Neuronal stem cell (in vitro differentiated cells): ENCODE measurements at regions not wholly inside any gene's neighbourhood (a gene's known extent, or its start where the extent isn't known, plus 50 kb on each side); places are given as distances from the start of the nearest gene placed in this dataset.

Source experiments
- DNase-seq: peaks from one replicate; pipeline ENCODE4 v3.0.0-alpha.2; 2013; ENCODE audit warnings: low spot score
- H2AFZ ChIP-seq: one replicate; pipeline ENCODE4 v1.6.1; 2013; ENCODE audit warnings: mild to moderate bottlenecking, low read length, inconsistent platforms
- H2AK5ac ChIP-seq: 2 replicates; pipeline ENCODE4 v1.6.1; 2013; ENCODE audit warnings: low read depth, mild to moderate bottlenecking, inconsistent platforms, low read length, moderate library complexity, mixed read lengths
- H2BK120ac ChIP-seq: 2 replicates; pipeline ENCODE4 v1.6.1; 2013; ENCODE audit warnings: low read depth, mild to moderate bottlenecking, inconsistent platforms, low read length, moderate library complexity, mixed read lengths
- H2BK12ac ChIP-seq: one replicate; pipeline ENCODE4 v1.6.1; 2013; ENCODE audit warnings: low read length, inconsistent platforms
- H2BK15ac ChIP-seq: 2 replicates; pipeline ENCODE4 v1.6.1; 2013; ENCODE audit warnings: mild to moderate bottlenecking, low read length, inconsistent platforms, mixed read lengths
- H2BK5ac ChIP-seq: one replicate; pipeline ENCODE4 v1.6.1; 2013; ENCODE audit warnings: inconsistent platforms, mild to moderate bottlenecking, low read length, moderate library complexity
- H3K14ac ChIP-seq: one replicate; pipeline ENCODE4 v1.6.1; 2013; ENCODE audit warnings: low read length, inconsistent platforms
- H3K18ac ChIP-seq: 2 replicates; pipeline ENCODE4 v1.6.1; 2013; ENCODE audit warnings: low read length, inconsistent platforms
- H3K23ac ChIP-seq: 2 replicates; pipeline ENCODE4 v1.6.1; 2013; ENCODE audit warnings: low read depth, mild to moderate bottlenecking, mixed read lengths, low read length, inconsistent platforms; ENCODE audit not compliant: poor library complexity
- H3K27ac ChIP-seq: replicated peaks from 3 replicates; pipeline ENCODE4 v1.5.1; 2013; ENCODE audit warnings: low read length, inconsistent platforms
- H3K27me3 ChIP-seq, 3 experiments: 2 replicates each; pipeline ENCODE4 v1.6.1; 2013; ENCODE audit warnings: low read length in 3 of 3, mild to moderate bottlenecking in 2 of 3, inconsistent platforms in 1 of 3, low read depth in 1 of 3, mixed read lengths in 1 of 3, moderate library complexity in 1 of 3; ENCODE audit not compliant: control insufficient read depth in 3 of 3, insufficient read depth in 3 of 3
- H3K36me3 ChIP-seq, 2 donors: replicated peaks in 1 of 2; 2 replicates each; pipeline ENCODE4 v1.6.1; 2013; ENCODE audit warnings: low read length in 2 of 2; ENCODE audit not compliant: control insufficient read depth in 2 of 2, insufficient read depth in 2 of 2
- H3K4ac ChIP-seq: 2 replicates; pipeline ENCODE4 v1.6.1; 2013; ENCODE audit warnings: inconsistent platforms, mild to moderate bottlenecking, low read length, moderate library complexity
- H3K4me1 ChIP-seq, 2 donors: 1 replicate in 1 of 2; 2 replicates in 1 of 2; pipeline ENCODE4 v1.6.1; 2013; ENCODE audit warnings: low read length in 2 of 2, low read depth in 1 of 2; ENCODE audit not compliant: control insufficient read depth in 2 of 2, insufficient read depth in 1 of 2
- H3K4me2 ChIP-seq: one replicate; pipeline ENCODE4 v1.6.1; 2013; ENCODE audit warnings: mild to moderate bottlenecking, low read length, inconsistent platforms; ENCODE audit not compliant: insufficient read depth, poor library complexity, severe bottlenecking
- H3K4me3 ChIP-seq, 2 donors: 2 replicates each; pipeline ENCODE4 v1.5.1; 2013; ENCODE audit warnings: low read length in 2 of 2, mild to moderate bottlenecking in 2 of 2, inconsistent platforms in 1 of 2, moderate library complexity in 1 of 2
- H3K79me1 ChIP-seq: one replicate; pipeline ENCODE4 v1.6.1; 2013; ENCODE audit warnings: low read depth, mild to moderate bottlenecking, inconsistent platforms, low read length, moderate library complexity
- H3K9ac ChIP-seq: one replicate; pipeline ENCODE4 v1.6.1; 2013; ENCODE audit warnings: mild to moderate bottlenecking, low read depth, low read length, inconsistent platforms; ENCODE audit not compliant: poor library complexity
- H3K9me3 ChIP-seq, 2 donors: replicated peaks in 1 of 2; 2 replicates each; pipeline versions ENCODE3 to v1.6.1; 2013; ENCODE audit warnings: low read length in 2 of 2, mild to moderate bottlenecking in 2 of 2, inconsistent platforms in 1 of 2, low read depth in 1 of 2, mixed read lengths in 1 of 2, moderate library complexity in 1 of 2; ENCODE audit not compliant: control insufficient read depth in 2 of 2, insufficient read depth in 1 of 2
- H4K8ac ChIP-seq: one replicate; pipeline ENCODE4 v1.6.1; 2013; ENCODE audit warnings: low read depth, mild to moderate bottlenecking, inconsistent platforms, low read length, moderate library complexity
- H4K91ac ChIP-seq: one replicate; pipeline ENCODE4 v1.6.1; 2013; ENCODE audit warnings: low read length, low read depth, mild to moderate bottlenecking, inconsistent platforms; ENCODE audit not compliant: poor library complexity
- WGBS, 2 donors: extraction: QIAGEN DNeasy Blood & Tissue Kit; methylation state at CpG; one replicate each; pipeline ENCODE4 v1.1.7; 2013; ENCODE audit warnings: missing lambda C conversion rate in 2 of 2, mixed read lengths in 1 of 2; ENCODE audit not compliant: insufficient read length in 2 of 2, insufficient replicate concordance in 1 of 2; ENCODE audit errors: extremely low coverage in 2 of 2; 5-methylcytosine and 5-hydroxymethylcytosine counted together

DNA sequence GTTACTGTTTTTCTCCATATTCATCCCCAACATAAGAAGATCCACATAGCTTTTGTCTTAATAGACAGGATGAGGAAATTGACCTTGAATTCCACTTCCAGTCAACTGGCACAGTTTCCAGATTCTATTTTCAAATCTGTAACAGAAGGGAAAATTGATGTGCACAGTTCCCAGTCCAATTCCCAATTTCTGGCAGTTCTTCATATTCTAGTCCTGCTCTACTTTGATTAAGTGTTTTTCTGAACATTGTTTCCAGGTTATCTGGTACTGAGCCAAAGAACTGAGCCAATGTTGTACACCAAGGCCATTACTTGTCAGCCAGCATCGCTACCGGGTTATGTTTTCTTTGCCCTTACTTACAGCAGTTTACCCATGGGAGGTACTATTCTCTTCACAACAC lies 1755.4 kb downstream of the PLA2G4A start:
- no peaks in the 10 kb centered on the region for H3K9me3 ChIP-seq
- H3K9ac ChIP-seq = no peak overlapping the region
- H2BK15ac ChIP-seq = no peak overlapping the region
- no peaks in the 10 kb centered on the region for H3K27me3 ChIP-seq
- no peak overlapping the region for H4K91ac ChIP-seq
- no peak overlapping the region for H2BK5ac ChIP-seq
- no peak overlapping the region for H4K8ac ChIP-seq
- WGBS, 2 donors = no CpG with 5 or more reads among the region's 2 CpGs
- H3K4me1 ChIP-seq = no peaks in the 10 kb centered on the region
- H3K79me1 ChIP-seq = no peaks in the 10 kb centered on the region
- H2BK12ac ChIP-seq = no peak overlapping the region
- H3K4ac ChIP-seq = no peak overlapping the region
- H3K4me2 ChIP-seq = no peak overlapping the region
- no peak overlapping the region for H3K27ac ChIP-seq
- H3K4me3 ChIP-seq = no peak overlapping the region
- H2AK5ac ChIP-seq = no peak overlapping the region
- no peaks in the 10 kb centered on the region for H3K36me3 ChIP-seq
- no peak overlapping the region for H2AFZ ChIP-seq
- H3K14ac ChIP-seq = no peak overlapping the region
- no peak for DNase-seq
- H2BK120ac ChIP-seq = no peak overlapping the region
- no peak overlapping the region for H3K23ac ChIP-seq
- H3K18ac ChIP-seq = no peak overlapping the region

- Histone ChIP-seq H3K36me3 (no peaks in the 10 kb centered on the region), H3K4ac (no peak overlapping the region), H4K8ac (no peak overlapping the region), H4K91ac (no peak overlapping the region), H2AFZ (no peak overlapping the region), H2AK5ac (no peak overlapping the region), H3K27me3 (no peaks in the 10 kb centered on the region), H2BK5ac (no peak overlapping the region), H3K4me1 (no peaks in the 10 kb centered on the region), H3K23ac (no peak overlapping the region), H3K18ac (no peak overlapping the region), H3K4me3 (no peak overlapping the region), H3K14ac (no peak overlapping the region), H3K79me1 (no peaks in the 10 kb centered on the region), H2BK15ac (no peak overlapping the region), H2BK12ac (no peak overlapping the region), H3K9me3 (no peaks in the 10 kb centered on the region), H3K9ac (no peak overlapping the region), H3K27ac (no peak overlapping the region), H2BK120ac (no peak overlapping the region), H3K4me2 (no peak overlapping the region)
- no peak for DNase-seq
- WGBS, 2 donors = no CpG with 5 or more reads among the region's 1 CpG
Observed at GRCh38 chr1:188590641-188591040, 1761.9 kb downstream of the PLA2G4A start.

DNA sequence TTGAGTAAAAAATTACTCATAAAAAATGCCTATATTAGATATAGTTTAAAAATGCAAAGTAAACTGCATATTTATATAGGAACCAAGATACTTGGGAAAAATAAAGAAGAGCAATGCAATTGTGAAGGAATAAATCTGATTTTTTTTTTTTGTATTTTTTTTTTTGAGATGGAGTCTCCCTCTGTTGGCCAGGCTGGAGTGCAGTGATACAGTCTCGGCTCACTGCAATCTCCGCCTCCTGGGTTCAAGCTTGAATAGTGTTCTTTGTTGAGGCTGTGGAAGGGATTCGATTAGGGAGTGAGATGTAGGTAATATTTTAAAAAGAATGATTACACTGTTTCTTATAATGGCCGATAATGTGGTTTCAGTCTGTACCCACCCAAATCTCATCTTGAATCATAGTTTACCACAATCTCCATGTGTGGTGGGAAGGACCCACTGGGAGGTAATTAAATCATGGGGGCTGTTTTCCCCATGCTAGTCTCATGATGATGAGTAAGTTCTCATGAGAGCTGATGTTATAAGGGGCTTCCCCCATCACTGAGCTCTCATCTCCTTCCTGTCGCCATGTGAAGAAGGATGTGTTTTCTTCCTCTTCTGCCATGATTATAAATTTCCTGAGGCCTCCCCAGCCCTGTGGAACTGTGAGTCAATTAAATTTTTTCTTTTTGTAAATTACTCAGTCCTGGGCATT lies 1765.9 kb downstream of the PLA2G4A start:
- Histone ChIP-seq H3K9ac (no peak overlapping the region), H3K79me1 (no peaks in the 10 kb centered on the region), H3K36me3 (no peaks in the 10 kb centered on the region), H3K18ac (no peak overlapping the region), H2AK5ac (no peak overlapping the region), H2BK15ac (no peak overlapping the region), H3K27me3 (no peaks in the 10 kb centered on the region), H3K14ac (no peak overlapping the region), H3K4ac (no peak overlapping the region), H3K27ac (no peak overlapping the region), H2BK120ac (no peak overlapping the region), H3K4me3 (no peak overlapping the region), H3K4me1 (no peaks in the 10 kb centered on the region), H2AFZ (no peak overlapping the region), H3K9me3 (no peaks in the 10 kb centered on the region), H3K4me2 (no peak overlapping the region), H2BK5ac (no peak overlapping the region), H2BK12ac (no peak overlapping the region), H4K91ac (no peak overlapping the region), H4K8ac (no peak overlapping the region), H3K23ac (no peak overlapping the region)
- WGBS, 2 donors = no CpG with 5 or more reads among the region's 5 CpGs
- no peak for DNase-seq

GRCh38 chr1:188599313-188599712 lies 1770.6 kb downstream of the PLA2G4A start:
- Histone ChIP-seq H3K4me3 (no peak overlapping the region), H3K79me1 (no peaks in the 10 kb centered on the region), H3K27me3 (no peaks in the 10 kb centered on the region), H4K91ac (no peak overlapping the region), H2BK5ac (no peak overlapping the region), H3K9me3 (no peaks in the 10 kb centered on the region), H3K4ac (no peak overlapping the region), H2AK5ac (no peak overlapping the region), H3K9ac (no peak overlapping the region), H2AFZ (peak overlapping the region; percentile 30), H2BK15ac (no peak overlapping the region), H3K27ac (no peak overlapping the region), H3K18ac (no peak overlapping the region), H3K4me2 (no peak overlapping the region), H3K36me3 (no peaks in the 10 kb centered on the region), H3K4me1 (no peaks in the 10 kb centered on the region), H2BK120ac (no peak overlapping the region), H3K23ac (no peak overlapping the region), H3K14ac (no peak overlapping the region), H4K8ac (no peak overlapping the region), H2BK12ac (no peak overlapping the region)
- DNase-seq = no peak
- no CpG with 5 or more reads among the region's 2 CpGs for WGBS, 2 donors
